ENCODE measurements at regions not wholly inside any gene's neighbourhood (a gene's known extent, or its start where the extent isn't known, plus 50 kb on each side); places are given as distances from the start of the nearest gene placed in this dataset.

GRCh38 chr12:100741084-100741711, 53.4 kb upstream of the ANO4 start:
- peak; percentile 16 for DNase-seq

GRCh38 chr12:100743060-100743459, 51.5 kb upstream of the ANO4 start:
- DNase-seq, result no peak

All from inflammatory macrophage treated with lipopolysaccharide for 4 hours (primary cell).